Inflammatory macrophage treated with lipopolysaccharide for 1 hour (primary cell): ENCODE measurements at regions not wholly inside any gene's neighbourhood (a gene's known extent, or its start where the extent isn't known, plus 50 kb on each side); places are given as distances from the start of the nearest gene placed in this dataset.

Experiments
- DNase-seq, 2 donors: peaks; one replicate each; pipeline ENCODE4 v3.0.0-alpha.2; 2020 to 2022

DNA sequence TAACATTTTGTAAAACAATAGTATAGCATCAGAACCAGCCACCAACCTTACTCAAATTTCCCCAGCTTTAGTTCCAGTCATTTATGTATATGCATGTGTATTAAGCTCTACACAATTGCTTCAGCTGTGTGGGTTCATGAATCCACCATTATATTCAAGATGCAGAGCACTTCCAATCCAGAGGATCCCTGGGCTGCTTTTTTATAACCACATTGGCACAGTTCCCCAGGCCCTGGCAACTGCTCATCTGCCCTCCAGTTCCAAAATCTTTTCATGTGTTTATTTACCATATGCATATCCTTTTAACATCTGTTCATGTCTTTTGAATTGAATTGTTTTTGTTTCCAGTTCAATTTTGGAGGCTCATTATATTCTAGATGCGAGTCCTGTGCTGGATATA is 482.9 kb upstream of the HS6ST1 start:
- DNase-seq: no peak

DNA sequence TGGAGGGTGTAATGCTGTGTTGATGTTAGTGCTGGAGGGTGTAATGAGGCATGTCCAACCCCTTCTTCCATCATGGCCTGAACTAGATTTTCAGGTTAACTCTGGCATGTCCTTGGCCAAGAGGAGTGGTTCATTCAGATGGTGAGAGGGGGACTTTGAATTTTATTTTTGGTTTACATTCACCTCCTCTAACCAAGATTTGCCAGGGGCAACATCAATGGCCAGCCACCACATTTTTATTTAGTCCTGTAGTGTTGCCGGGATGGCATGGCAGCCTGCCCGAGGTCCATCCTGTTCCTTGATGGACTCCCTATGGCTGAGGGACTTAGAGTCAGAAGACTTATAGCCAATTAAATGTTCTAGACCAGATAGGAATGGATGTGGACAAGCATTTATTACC is 484.6 kb upstream of the HS6ST1 start:
- no peak for DNase-seq

DNA sequence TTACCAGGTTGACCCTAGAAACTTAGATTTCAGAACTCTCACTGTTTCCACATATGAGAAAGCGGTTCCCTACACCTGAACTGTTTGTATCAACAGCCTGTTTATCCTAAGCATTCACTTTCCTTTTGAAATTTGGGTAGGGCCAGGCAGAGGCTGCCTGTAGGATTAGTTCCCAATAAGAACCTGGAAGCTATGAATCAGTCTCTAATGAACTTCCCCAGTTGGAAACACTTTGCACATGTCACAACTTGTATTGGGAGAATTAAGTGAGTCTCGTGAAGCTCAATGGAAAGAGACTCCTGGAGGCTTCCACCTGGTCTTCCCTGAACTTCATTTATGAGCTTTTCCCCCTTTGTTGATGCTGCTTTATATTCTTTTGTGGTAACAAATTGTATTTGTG is 486.6 kb upstream of the HS6ST1 start:
- DNase-seq: no peak

DNA sequence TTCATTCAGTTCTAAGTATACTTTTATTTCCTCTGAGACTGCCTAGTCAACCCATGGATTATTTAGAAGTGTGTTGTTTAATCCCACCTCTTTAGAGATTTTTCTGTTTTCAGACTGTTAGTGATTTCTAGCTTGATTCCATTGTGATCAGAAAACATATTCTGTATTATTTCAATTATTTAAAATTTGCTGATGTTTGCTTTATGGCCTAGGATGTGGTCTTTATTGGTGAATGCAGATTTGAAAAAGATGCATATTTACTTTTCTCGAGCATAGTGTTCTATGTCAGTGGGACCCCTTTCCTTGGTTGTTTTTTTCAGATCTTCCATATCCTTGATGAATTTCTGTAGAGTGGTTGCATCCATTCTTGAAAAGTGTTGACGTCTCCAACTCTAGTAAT is 487.2 kb upstream of the HS6ST1 start:
- DNase-seq: no peak

DNA sequence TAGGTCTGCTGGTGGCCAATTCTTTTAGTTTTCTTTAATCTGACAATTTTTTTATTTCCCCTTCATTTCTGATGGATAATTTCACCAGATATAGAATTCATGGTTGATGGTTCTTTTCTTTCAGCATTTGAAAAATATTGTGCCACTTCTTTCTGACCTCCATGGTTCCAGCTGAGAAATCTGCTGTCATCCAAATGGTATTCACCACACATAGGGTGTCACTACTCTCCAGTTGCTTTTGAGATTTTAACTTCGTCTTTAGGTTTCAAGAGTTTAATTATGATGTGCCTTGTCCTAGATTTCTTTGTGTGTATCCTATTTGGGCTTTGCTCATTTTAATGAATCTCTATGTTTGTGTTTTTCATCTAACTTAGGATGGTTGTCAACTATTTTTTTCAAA is 488.6 kb upstream of the HS6ST1 start:
- DNase-seq: no peak

DNA sequence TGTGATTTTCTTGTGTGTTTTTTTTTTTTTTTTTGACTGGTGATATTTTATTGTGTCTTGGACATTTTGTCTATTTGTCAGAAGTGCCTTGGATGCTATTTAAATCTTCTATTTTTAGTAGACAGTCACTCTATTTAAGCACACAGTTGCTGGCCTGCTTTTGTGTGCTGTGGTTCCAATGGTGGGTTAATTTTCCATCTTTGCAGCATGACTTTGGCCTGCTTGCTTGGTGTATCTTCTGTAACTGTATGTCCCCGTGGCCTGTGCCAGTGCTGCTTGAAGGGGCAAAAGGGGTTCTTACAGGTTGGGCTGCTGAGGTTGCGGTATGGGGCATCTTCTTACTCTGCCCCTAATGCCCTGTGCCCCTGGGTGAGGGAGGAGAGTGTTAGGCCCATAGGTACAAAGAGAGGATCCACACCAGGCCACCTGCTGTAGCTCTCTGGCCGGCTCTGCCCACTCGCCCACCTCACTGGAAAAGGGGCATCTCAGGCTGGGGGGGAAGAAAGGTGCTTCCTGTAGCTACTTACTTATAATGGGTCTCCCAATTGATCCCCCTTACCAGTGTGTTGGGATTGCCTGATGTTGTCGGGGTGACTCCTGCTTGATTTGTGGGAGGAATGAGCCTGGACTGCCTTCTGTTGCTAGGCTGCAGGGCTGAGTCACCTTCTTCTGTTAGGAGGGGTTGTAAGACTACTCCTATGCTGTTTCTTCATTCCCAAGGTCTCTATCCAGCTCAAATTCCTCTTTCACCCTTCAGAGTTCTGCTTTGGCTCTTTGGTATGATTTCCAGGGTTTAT is 490.0 kb upstream of the HS6ST1 start:
- DNase-seq: peak in 1 of 2 donors; percentile 4

DNA sequence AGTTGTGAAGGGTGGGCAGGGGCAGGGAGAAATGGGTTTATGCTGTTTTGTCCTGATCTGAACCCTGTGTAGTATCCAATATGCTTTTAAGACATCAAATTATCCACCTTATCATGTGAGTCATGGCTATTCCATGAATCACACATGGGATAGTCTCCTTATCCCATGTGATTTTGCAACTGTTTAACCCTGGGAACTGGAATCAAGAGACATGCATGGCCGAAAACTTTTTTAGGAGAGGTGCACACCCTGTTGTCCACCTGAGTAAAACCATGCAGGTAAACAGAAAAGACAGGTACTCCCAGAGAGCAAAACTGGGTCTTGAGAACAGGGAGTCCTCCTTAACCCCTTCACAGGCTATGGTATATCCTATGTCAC is 490.6 kb upstream of the HS6ST1 start:
- no peak for DNase-seq

DNA sequence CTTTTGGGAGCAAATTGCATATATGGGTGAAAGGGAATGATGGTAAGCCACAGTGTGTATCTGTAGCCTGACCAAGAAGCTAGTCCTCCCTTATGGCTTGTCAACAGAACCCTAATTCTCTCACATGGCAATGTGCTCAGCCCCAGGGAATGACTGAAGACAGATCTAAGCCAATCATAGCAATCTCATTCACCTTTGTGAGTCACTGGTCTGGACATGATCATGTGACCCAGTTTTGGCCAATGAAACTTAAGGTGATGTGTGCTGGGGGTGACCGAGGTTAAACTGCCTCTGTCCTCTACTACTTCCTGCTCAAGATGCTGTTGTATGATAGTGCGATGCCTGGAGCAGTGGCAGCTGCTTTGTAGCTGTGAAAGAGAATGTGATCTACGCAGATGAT is 491.2 kb upstream of the HS6ST1 start:
- DNase-seq: no peak

DNA sequence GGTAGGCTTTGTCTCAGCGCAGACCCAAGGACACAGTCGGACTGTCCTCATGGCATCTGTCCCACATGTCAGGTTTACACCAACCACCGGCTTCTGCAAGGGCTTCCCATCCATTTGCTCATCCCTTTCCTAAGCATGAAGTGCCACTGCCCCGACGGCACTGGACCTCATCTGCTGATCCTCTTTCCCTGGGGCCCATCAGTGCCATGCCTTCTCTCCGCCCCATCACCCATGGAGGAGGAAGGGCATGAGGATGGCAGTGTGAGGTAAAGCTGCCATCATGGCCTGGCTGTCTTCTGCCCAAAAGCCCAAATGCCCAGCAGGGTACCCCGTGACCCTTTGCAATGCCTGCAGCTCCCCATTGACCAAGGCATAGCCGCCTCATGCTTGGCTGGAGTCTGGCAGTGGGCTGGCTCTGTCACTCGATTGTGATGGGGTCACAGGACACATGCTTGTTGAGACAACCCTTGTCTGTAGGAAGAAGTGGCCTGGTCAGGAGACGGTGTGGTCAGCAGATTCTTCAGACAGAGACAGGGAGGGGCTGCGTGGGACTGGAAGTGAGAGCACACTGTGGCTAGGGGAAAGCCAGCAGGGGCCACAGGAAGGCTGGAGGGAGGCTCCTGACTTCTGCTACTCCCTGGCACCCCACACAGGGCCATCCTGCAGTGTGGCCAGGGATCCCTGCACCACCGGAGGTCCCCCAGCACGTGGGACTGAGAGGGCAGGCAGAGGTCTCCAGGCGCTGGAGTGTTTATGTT is 493.7 kb upstream of the HS6ST1 start:
- no peak for DNase-seq

DNA sequence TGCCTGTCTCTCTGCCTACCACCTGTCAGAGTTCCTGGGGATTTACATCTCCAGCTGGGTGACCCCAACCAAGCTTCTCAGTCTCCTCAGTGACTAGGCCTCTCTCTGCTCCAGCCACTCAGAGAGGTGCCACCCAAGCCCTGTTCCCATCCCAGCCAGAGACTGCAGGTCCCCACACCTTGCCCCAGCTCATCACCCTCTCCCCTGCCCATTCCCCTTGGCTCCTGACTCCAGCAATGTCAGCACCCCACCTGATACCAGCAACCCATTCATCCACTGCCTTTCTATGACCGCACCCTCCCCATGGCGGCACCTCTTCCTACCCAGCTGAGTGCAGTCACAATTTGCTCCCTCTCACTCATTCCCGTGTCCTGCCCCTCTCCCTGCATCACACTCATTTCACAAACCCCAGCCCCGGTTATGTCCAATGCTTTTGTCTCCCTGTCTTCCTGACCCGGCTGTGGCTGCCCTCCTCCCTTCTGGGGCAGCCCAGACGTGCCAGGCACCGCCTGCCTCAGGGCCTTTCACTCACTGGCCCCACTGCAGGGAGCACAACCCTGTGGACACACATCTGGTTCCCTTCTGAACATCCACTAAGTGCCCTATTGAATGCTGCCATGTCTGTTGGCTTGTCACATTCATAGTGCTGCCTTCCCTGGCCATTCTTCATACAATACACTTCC is 494.8 kb upstream of the HS6ST1 start:
- no peak for DNase-seq

DNA sequence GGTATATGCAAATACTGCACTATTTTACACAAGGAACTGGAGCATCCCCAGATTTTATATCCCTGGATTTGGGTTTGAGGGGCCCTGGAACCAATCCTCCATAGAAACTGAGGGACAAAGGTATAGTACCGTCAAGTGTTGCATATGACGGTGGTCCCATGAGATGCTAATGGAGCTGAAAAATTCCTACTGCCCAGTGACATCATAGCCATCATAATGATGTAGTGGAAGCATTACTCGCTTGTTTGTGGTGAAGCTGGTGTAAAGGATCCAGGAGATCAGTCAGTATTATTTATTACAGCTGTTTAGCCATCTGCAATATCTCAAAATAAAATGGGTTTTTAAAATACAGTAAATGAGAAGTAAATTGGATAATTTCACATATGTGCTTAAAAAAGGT is 496.6 kb upstream of the HS6ST1 start:
- no peak for DNase-seq

DNA sequence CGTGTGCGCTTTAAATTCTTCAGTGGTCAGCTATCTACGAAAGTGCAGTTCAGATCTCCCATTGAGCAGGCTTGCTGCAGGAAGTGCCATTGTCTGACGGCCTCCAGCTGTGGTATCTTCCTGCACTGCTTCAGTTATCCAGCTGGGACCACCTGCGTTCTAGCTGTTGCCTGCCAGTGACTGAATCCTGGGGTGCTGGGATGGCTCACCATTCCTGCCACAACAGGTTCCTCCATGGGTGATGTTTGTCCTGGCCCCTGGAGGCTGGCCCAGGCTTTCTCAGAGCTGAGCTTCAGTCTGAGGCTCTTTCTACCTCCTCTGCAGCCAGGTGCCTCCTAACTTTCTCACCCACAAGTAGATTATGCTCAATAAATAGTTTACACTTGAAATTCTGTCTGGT is 498.5 kb upstream of the HS6ST1 start:
- no peak for DNase-seq

DNA sequence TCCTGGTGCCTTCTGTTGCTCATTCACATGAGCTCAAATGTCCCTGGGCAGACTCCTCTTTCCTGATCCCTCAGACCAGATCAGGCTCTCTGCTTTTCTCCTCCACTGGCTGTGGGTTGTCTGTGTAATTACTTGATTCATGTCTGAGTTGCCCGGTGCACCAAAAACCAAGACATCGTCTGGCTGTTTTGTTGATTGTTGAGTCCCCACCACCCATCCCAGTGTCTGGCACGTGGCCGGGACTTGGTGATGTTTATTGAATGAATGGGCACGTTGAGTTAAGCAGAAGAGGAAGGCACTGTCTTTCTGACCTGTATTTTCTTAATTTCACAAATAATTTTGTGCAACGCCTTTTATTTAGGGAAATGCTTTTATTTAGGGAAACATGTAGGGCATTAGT is 499.1 kb upstream of the HS6ST1 start:
- no peak for DNase-seq

DNA sequence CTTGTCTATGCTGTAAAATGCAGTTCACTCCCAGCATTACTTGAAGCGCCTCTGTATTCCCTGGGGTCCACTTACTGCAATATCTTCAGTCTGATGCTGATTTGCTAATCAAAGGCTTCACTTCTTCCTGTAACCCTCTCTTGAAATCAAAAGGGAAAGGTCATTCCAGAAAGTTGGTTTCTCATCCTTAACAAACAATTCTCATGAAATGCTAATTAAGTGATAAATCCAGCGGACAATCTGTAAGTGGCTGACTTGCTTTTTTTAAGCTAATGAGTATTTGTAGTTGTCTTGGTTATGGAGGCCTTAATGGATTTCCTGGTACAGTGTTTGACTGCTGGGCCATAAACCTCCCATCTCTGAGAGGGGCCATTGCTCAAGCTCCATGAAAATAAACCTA is 499.6 kb upstream of the HS6ST1 start:
- DNase-seq: no peak

DNA sequence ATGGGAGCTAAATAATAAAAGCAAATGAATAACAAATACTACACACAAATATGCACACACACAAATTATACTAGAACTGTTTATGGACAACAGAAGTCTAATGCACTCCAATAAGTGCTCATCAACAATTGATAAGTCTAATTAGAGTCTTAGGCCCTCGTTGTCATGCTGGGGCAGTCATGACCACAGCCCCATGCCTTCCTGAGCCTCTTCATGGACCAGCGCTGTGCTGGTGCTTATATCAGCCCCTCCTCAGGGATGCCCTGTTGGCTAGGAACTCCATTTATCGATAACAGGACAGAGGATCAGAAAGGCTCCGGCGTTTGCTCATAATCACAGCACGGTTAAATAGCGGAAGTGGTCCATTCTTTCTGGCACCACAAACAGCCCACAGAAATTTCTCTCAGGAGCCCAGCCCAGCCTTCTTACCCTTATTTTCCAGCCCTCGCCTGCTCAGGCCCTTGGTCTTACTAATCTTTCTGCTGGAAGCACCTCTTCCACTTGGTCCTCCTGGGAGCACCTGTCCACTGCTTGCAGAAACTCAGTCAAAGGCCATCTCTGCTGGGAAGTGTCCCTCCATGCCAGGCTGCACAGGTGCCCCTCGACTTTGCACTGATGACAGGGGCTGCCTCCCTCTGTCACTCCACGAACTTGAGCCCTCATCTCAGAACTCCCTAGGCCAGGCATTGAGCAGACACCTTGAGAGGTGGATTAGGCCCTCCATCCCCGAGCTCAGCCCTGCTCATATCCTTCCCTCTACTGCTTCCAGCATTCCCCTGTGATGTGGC is 500.2 kb upstream of the HS6ST1 start:
- DNase-seq: no peak

DNA sequence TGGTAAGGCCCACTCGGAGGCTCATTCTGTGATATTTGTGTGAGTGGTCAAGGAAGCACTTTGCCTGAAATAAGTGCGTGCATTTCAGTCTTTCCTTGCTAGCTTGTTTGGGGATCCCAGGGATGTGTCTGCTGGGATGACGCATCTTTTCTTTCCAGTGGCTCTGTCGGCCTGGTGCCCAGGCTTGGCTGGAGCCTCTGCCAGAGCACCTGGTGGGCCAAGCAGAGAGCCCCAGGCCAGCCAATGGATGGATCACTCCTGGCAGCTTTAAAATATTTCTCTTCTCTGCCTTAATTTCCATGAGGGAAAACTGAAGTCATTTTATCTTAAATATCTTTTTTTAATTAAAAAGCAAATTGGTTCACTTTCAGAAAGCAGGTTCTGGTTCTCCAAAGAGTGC is 501.8 kb upstream of the HS6ST1 start:
- no peak for DNase-seq

DNA sequence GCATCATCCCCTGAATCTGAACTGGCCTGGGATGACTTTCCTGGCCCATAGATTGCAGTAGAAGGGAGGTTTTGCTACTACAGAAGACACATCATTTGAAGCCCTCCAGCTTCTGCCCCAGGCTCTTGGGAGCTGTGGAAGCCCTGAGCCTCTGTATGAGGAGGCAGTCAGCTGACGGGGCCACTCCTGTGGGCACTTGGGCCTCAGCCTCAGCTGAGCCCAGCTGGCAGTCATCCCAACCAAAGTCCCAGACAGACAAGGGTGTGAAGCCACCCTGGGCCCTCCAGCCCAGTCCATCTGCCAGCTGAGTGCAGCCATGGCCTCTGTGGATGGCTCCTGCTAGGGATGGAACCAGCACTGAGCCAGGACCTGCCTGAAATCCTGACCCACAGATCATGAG is 502.3 kb upstream of the HS6ST1 start:
- no peak for DNase-seq

DNA sequence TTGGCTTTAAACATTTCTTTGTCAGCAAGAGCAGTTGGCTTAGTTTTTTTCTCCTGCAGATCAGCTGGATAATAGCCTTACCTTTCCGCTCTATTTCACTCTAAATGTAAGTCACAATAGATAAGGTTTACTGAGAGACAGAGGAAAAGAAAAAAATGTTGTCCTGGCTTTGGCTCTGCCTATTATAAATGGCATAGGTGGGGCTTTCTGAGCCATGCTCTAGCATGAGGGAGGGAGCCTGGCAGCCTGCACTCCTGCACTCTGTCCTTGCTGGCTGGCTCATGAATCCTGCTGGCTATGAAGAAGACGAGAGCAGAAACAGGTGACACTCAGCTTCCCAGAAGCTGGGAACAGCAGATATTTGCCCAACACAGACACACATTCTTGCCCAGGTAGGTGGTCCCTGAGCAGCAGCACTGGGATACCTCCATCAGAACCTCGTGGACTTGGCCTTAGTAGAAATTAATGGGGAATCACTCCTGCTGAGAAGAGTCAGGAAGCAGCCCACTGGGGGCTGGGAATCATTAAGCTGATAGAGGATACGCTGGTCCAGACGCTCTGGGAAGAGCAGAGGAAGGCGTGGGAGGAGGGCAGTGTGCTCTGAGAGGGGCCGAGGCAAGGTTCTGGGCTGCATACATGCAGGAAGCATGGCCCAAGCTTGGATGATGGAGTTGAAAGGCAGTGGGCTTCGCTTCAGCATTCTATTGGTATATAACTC is 514.4 kb upstream of the HS6ST1 start:
- no peak for DNase-seq

DNA sequence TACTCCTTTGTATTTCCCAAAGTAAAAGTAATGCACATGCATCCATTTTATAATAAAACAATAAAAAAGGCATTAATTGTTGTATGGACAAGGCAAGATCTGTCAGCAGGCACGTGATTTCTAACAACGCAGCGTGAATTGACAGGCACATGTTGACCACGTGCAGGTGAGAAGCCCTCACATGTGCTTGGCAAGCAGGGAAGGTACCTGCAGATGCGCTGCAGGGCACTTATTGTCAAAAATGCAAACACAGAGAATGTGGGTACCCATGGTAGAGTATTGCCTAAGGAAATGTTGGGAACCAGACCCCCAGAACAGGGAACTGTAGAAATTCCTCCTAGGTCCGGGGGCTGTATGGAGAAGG is 515.0 kb upstream of the HS6ST1 start:
- DNase-seq: no peak

DNA sequence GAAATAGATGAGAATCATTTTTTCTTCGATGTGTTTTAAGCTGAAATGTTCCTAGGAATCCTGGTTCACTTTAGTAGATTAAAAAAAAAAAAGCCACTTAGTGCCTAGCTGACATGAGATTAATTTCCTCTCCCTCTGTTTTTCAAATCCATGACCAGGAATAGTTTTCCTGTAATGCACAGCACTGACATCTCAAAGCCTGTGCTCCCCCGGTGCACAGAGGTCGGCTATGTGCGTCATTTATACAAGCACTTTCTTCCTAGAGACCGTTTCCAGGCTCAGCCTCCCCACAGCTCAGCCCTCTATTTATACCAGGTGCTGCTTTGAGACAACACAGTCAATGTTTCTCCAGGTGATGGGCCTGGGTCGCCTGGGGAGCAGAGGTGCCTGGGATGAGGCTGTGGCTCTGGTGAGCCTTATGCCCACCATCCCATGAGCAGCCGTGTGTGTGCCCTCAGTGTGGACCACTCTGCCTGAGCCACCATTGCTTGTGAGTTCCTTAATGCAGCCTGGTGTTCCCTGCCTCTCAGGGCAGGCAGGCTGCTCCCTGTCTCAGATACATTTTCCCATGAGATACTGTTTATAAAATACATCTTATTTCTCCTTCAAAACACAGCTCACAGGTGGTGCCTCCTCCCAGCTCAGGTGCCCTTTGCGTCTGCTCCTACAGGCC is 515.7 kb upstream of the HS6ST1 start:
- DNase-seq: no peak

DNA sequence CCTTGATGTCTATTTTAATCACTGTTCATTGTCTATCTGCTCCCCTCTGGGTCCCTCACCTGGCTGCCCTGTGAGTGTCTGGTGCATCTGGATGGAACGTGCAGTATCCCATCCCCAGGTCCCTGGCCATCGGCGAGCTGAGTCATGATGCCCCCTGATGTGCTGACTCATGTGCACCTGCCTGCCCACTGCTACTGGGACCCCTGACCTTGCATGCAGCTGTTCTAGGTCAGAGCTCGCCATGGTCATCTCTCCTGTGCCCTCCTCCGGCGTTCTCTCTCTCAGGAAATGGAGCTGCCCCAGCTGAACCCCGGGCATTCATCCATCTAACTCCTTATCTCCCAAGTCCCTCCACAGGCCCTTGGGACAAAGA is 516.2 kb upstream of the HS6ST1 start:
- no peak for DNase-seq

DNA sequence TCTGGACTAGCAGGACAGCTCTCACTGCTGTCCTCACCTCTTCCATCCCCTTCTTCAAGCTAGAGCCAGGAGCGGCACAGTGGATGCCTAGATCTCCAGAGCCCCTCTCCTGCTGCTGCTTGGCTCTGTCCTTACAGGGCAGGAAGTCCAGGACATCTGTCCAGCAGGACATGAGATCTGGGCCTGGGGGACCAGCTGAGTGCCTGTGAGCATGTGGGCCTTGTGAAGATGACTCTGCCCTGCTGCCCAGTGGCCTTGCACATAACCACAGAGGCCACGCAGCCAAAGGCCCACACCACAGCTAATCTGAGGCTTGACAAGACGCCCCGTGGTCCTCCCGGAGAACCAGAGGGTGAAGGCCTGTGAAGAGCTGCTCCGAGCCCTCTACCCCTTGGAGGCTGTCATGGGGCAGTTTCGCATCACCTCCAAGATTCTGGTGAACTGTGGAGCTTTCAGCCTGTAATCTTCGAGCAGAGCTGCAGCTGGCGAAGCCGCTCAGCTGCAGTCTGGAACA is 516.7 kb upstream of the HS6ST1 start:
- DNase-seq: no peak
